BJ (cell line): ENCODE measurements at regions not wholly inside any gene's neighbourhood (a gene's known extent, or its start where the extent isn't known, plus 50 kb on each side); places are given as distances from the start of the nearest gene placed in this dataset.

Experiments
- CTCF ChIA-PET: fragments of 350-600 bp; formaldehyde crosslinking; extraction: SDS; loops from one replicate; lab custom pipeline; 2021; ENCODE audit warnings: antibody characterized with exemption, inconsistent platforms; lab: Yijun Ruan, JAX
- POLR2A ChIA-PET: fragments of 300-600 bp; sonication (Branson Sonifier 250); formaldehyde crosslinking; extraction: SDS; loops from one replicate; lab custom pipeline; 2021; ENCODE audit warnings: antibody characterized with exemption; lab: Charles Lee
- DNase-seq: peaks from one replicate; pipeline ENCODE4 v3.0.0-alpha.2; 2011; ENCODE audit warnings: low read depth
- H3K27me3 ChIP-seq: 2 replicates; pipeline ENCODE4 v1.6.0; 2011; ENCODE audit warnings: low read length; ENCODE audit not compliant: control insufficient read depth, insufficient read depth
- H3K36me3 ChIP-seq: 2 replicates; pipeline ENCODE4 v1.5.1; 2011; ENCODE audit warnings: low read length; ENCODE audit not compliant: control insufficient read depth, insufficient read depth
- H3K4me3 ChIP-seq: 2 replicates; pipeline ENCODE4 v1.5.1; 2011; ENCODE audit warnings: low read depth, mild to moderate bottlenecking, control low read depth, low read length
- CTCF ChIP-seq: IDR thresholded peaks from 2 replicates; pipeline ENCODE4 v1.5.1; 2011; ENCODE audit warnings: low read depth, mild to moderate bottlenecking, control low read depth, inconsistent platforms, low read length, moderate library complexity; ENCODE audit not compliant: insufficient read depth

- TF ChIP-seq CTCF = no peak
- no peaks in the 10 kb centered on the region for H3K36me3 ChIP-seq
- POLR2A ChIA-PET = no interaction called here
- no peak for DNase-seq
- H3K4me3 ChIP-seq = no peak overlapping the region
- peaks cover 17% of the 10 kb centered on the region for H3K27me3 ChIP-seq
- CTCF ChIA-PET = no interaction called here
Measured at GRCh38 chr12:113613414-113613813, 141.7 kb upstream of the LHX5 start.

- Histone ChIP-seq H3K4me3 (no peak overlapping the region), H3K36me3 (no peaks in the 10 kb centered on the region), H3K27me3 (peaks cover 17% of the 10 kb centered on the region)
- CTCF ChIA-PET = no interaction called here
- no peak for TF ChIP-seq CTCF
- POLR2A ChIA-PET = no interaction called here
- no peak for DNase-seq
Measured at GRCh38 chr12:113612793-113613192, 141.1 kb upstream of the LHX5 start.

- Histone ChIP-seq H3K36me3 (no peaks in the 10 kb centered on the region), H3K27me3 (peaks cover 17% of the 10 kb centered on the region), H3K4me3 (no peak overlapping the region)
- ChIA-PET POLR2A (no interaction called here), CTCF (no interaction called here)
- DNase-seq = no peak
- no peak for TF ChIP-seq CTCF
Measured at GRCh38 chr12:113612076-113612728, 140.5 kb upstream of the LHX5 start.

DNA sequence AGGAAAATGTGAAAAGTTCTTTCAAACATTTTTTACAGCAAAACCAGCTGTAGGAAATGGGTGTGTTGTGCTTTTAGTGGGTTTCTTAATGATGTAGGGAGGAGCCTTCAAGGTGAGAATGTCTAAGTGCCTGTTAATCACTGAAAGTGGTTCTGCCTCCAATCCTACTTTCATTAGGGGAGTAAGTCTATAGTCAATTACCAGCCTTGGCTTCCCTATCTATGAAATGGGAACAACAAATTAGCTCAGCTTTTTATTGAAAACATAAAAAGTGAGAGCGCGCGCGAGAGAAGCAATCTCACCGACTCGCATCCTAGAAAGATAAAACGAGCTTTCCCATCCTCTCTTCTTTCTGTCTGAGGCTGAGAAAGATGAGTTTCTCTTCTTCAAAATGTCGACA, 140.0 kb upstream of the LHX5 start:
- Histone ChIP-seq H3K27me3 (peaks cover 17% of the 10 kb centered on the region), H3K4me3 (no peak overlapping the region), H3K36me3 (no peaks in the 10 kb centered on the region)
- ChIA-PET CTCF (no interaction called here), POLR2A (no interaction called here)
- no peak for TF ChIP-seq CTCF
- DNase-seq = no peak

DNA sequence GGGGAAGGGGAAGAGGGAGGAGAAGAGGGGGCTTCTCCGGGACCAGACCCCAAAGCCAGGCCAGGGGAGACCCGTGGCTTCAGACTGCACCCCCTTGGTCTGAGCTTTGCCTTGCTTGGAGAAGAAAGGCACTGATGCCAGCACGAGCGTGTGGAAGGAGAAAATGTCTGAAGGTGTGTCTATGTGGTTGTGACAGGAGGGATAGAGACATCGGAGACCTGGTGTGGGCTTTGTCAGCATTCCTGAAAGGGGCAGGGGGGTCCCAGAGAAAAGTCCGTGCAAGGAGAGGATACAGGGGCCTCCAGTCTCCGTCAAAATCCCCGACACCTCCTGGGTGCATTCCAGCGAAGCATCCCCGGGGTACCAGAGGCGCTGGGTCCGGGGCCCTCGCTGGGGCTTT, 139.0 kb upstream of the LHX5 start:
- CTCF ChIA-PET = no interaction called here
- no peak overlapping the region for H3K4me3 ChIP-seq
- H3K36me3 ChIP-seq = no peaks in the 10 kb centered on the region
- POLR2A ChIA-PET = no interaction called here
- TF ChIP-seq CTCF = no peak
- DNase-seq = no peak
- peaks cover 17% of the 10 kb centered on the region for H3K27me3 ChIP-seq
